ENCODE measurements at regions not wholly inside any gene's neighbourhood (a gene's known extent, or its start where the extent isn't known, plus 50 kb on each side); places are given as distances from the start of the nearest gene placed in this dataset.

DNA sequence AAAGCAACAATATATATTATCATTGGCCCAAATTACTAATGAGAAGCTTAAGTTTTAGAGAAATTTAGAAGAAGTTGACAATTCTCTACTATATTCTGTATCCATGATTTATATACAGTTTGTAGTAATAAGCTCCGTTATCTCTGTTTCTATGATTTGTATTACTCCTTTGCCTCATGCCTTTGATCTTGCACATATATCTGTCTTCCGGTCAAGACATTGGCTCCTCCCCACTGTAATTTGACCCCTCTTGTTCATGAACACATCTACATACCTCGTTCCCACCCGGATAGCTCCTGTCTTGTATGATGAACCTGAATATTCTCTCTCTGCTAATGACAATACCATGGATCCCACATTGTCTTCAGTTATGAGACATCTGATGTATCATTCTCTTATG lies 581.0 kb upstream of the RGS18 start:
- Histone ChIP-seq H4K8ac (ENCODE audit: low read depth in 2 of 2, low read length in 2 of 2) (no peak overlapping the region), H2AK9ac (replicated peaks; ENCODE audit: low read depth, low read length, poor library complexity) (no peak overlapping the region), H3K27me3 (ENCODE audit: control insufficient read depth, insufficient read depth, low read length) (no peaks in the 10 kb centered on the region), H3K4me1 (ENCODE audit: control insufficient read depth, insufficient read depth, low read length) (no peaks in the 10 kb centered on the region; the same call in 1 of the 2 replicates), H2BK15ac (ENCODE audit: low read depth, low read length) (no peak overlapping the region), H3K9me1 (ENCODE audit: insufficient read depth, low read length) (no peaks in the 10 kb centered on the region; the same call in 1 of the 2 replicates), H3K56ac (ENCODE audit: extremely low read depth, insufficient read depth, low read length) (no peak overlapping the region), H4K91ac (ENCODE audit: insufficient read depth, low read depth, low read length) (no peak overlapping the region), H3K27ac (ENCODE audit: insufficient read depth, low read length) (no peak overlapping the region), H4K5ac (ENCODE audit: low read depth, low read length) (no peak overlapping the region), H3K36me3 (ENCODE audit: control insufficient read depth, insufficient read depth, low read length) (no peaks in the 10 kb centered on the region), H2BK5ac (ENCODE audit: low read depth, low read length, poor library complexity, severe bottlenecking) (no peak overlapping the region), H3K79me1 (ENCODE audit: low read depth in 1 of 2, low read length in 2 of 2) (no peaks in the 10 kb centered on the region), H4K20me1 (ENCODE audit: insufficient read depth, low read length) (no peaks in the 10 kb centered on the region), H3K4ac (ENCODE audit: low read depth, low read length) (no peak overlapping the region), H2BK20ac (ENCODE audit: low read depth, low read length) (no peak overlapping the region), H3K9ac (ENCODE audit: low read depth, low read length) (no peak overlapping the region), H3K4me2 (ENCODE audit: low read depth, low read length) (no peak overlapping the region), H2BK120ac (ENCODE audit: low read depth, low read length) (no peak overlapping the region), H3K4me3 (ENCODE audit: insufficient read depth, low read depth, low read length) (no peak overlapping the region), H3K9me3 (ENCODE audit: control insufficient read depth, insufficient read depth, low read length) (no peaks in the 10 kb centered on the region), H3K14ac (replicated peaks; ENCODE audit: low read depth, low read length) (no peak overlapping the region), H3K23ac (ENCODE audit: low read depth, low read length) (no peak overlapping the region), H2AFZ (replicated peaks; ENCODE audit: low read length, poor library complexity) (no peak overlapping the region), H3K18ac (ENCODE audit: low read depth, low read length) (no peak overlapping the region), H2AK5ac (ENCODE audit: low read depth, low read length) (no peak overlapping the region)
- intact Hi-C loops (cut with micrococcal nuclease), result no loop called here
- WGBS, 2 experiments (ENCODE audit: extremely low coverage in 2 of 2, insufficient read length in 1 of 2), result 63% methylated on average over 2 of the region's 4 CpGs; no CpG with 5 or more reads in 1 of the 2 experiments
- no TSS peak for BruUV-seq (replicated peaks)
- no peak for DNase-seq
- POLR2A ChIA-PET (ENCODE audit: unreplicated experiment), result no interaction called here
- in situ Hi-C loops (cut with MboI; ENCODE audit: low sequenced_read_pairs), result no loop called here
- no peak for TF ChIP-seq MXI1 (IDR thresholded peaks at IDR 0.05; ENCODE audit: borderline replicate concordance, low read depth, low read length)
- TF ChIP-seq NFE2L2 (IDR thresholded peaks at IDR 0.05; ENCODE audit: low read depth, low read length), result no peak
- TF ChIP-seq, protein P1, sequence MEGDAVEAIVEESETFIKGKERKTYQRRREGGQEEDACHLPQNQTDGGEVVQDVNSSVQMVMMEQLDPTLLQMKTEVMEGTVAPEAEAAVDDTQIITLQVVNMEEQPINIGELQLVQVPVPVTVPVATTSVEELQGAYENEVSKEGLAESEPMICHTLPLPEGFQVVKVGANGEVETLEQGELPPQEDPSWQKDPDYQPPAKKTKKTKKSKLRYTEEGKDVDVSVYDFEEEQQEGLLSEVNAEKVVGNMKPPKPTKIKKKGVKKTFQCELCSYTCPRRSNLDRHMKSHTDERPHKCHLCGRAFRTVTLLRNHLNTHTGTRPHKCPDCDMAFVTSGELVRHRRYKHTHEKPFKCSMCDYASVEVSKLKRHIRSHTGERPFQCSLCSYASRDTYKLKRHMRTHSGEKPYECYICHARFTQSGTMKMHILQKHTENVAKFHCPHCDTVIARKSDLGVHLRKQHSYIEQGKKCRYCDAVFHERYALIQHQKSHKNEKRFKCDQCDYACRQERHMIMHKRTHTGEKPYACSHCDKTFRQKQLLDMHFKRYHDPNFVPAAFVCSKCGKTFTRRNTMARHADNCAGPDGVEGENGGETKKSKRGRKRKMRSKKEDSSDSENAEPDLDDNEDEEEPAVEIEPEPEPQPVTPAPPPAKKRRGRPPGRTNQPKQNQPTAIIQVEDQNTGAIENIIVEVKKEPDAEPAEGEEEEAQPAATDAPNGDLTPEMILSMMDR (conservative IDR thresholded peaks at IDR 0.05; ENCODE audit: low read depth, low read length), result no peak
- TF ChIP-seq, protein P2, sequence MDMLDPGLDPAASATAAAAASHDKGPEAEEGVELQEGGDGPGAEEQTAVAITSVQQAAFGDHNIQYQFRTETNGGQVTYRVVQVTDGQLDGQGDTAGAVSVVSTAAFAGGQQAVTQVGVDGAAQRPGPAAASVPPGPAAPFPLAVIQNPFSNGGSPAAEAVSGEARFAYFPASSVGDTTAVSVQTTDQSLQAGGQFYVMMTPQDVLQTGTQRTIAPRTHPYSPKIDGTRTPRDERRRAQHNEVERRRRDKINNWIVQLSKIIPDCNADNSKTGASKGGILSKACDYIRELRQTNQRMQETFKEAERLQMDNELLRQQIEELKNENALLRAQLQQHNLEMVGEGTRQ (IDR thresholded peaks at IDR 0.05; ENCODE audit: low read depth, low read length), result no peak
- TF ChIP-seq FOS (IDR thresholded peaks at IDR 0.05; ENCODE audit: low read depth, low read length), result no peak
- TF ChIP-seq CHD1 (IDR thresholded peaks at IDR 0.05; ENCODE audit: low read depth, low read length), result no peak
- CTCF ChIA-PET, result interaction anchor here (1.4 kb wide), 1 partner anchor 17 kb away, joined by 3 read pairs; no protein-coding TSS in a partner anchor
- no peak for ATAC-seq (ENCODE audit: low read depth)
- dilution Hi-C loops (cut with HindIII; ENCODE audit: low sequenced_read_pairs, unreplicated experiment), result no loop called here

All from IMR-90 (cell line).